Activated CD4-positive, alpha-beta T cell treated with anti-CD3 and anti-CD28 coated beads, Interleukin-2, amount 10 ng/mL, durations not matched to agents 24 days and 14 days (primary cell): ENCODE measurements at regions not wholly inside any gene's neighbourhood (a gene's known extent, or its start where the extent isn't known, plus 50 kb on each side); places are given as distances from the start of the nearest gene placed in this dataset.

ENCODE experiments used
- DNase-seq: peaks from one replicate; pipeline ENCODE4 v3.0.0; 2022
- H3K27ac Mint-ChIP-seq: one replicate; pipeline ENCODE4 v1.8.0; 2022; ENCODE audit warnings: mild to moderate bottlenecking, mixed read lengths
- H3K27me3 Mint-ChIP-seq: one replicate; pipeline ENCODE4 v1.8.0; 2022; ENCODE audit warnings: mixed read lengths
- H3K36me3 Mint-ChIP-seq: one replicate; pipeline ENCODE4 v1.8.0; 2022; ENCODE audit warnings: low read depth, mild to moderate bottlenecking, mixed read lengths
- H3K4me1 Mint-ChIP-seq: one replicate; pipeline ENCODE4 v1.8.0; 2021; ENCODE audit warnings: mixed read lengths
- H3K4me3 Mint-ChIP-seq: one replicate; pipeline ENCODE4 v1.8.0; 2022; ENCODE audit warnings: mild to moderate bottlenecking, moderate library complexity, mixed read lengths
- H3K9me3 Mint-ChIP-seq: one replicate; pipeline ENCODE4 v1.8.0; 2021; ENCODE audit warnings: mixed read lengths
- intact Hi-C: fragments of 100-400 bp; cut with micrococcal nuclease; formaldehyde crosslinking; loops from one replicate; pipeline ENCODE4 v1.15.1; 2023

- no peaks in the 10 kb centered on the region for H3K4me1 Mint-ChIP-seq
- no peak overlapping the region for H3K4me3 Mint-ChIP-seq
- H3K27ac Mint-ChIP-seq, result no peak overlapping the region
- peaks cover 4% of the 10 kb centered on the region for H3K9me3 Mint-ChIP-seq
- H3K36me3 Mint-ChIP-seq, result no peaks in the 10 kb centered on the region
- intact Hi-C loops, result no loop called here
- H3K27me3 Mint-ChIP-seq, result no peaks in the 10 kb centered on the region
- no peak for DNase-seq
Observed at GRCh38 chr11:79956061-79956460, 515.2 kb upstream of the TENM4 start.

- H3K27ac Mint-ChIP-seq, result no peak overlapping the region
- H3K4me1 Mint-ChIP-seq, result no peaks in the 10 kb centered on the region
- DNase-seq, result no peak
- no peaks in the 10 kb centered on the region for H3K27me3 Mint-ChIP-seq
- H3K36me3 Mint-ChIP-seq, result no peaks in the 10 kb centered on the region
- peaks cover under 1% of the 10 kb centered on the region for H3K9me3 Mint-ChIP-seq
- intact Hi-C loops, result no loop called here
- no peak overlapping the region for H3K4me3 Mint-ChIP-seq
Observed at GRCh38 chr11:79953629-79954028, 512.8 kb upstream of the TENM4 start.

GRCh38 chr11:79950741-79951140 lies 509.9 kb upstream of the TENM4 start:
- Mint-ChIP-seq H3K27ac (no peak overlapping the region), H3K36me3 (no peaks in the 10 kb centered on the region), H3K27me3 (no peaks in the 10 kb centered on the region), H3K4me3 (no peak overlapping the region), H3K4me1 (no peaks in the 10 kb centered on the region), H3K9me3 (no peaks in the 10 kb centered on the region)
- no peak for DNase-seq
- intact Hi-C loops, result no loop called here

- intact Hi-C loops, result no loop called here
- no peak overlapping the region for H3K27ac Mint-ChIP-seq
- no peak overlapping the region for H3K4me3 Mint-ChIP-seq
- no peaks in the 10 kb centered on the region for H3K27me3 Mint-ChIP-seq
- no peak for DNase-seq
- H3K9me3 Mint-ChIP-seq, result no peaks in the 10 kb centered on the region
- no peaks in the 10 kb centered on the region for H3K36me3 Mint-ChIP-seq
- no peaks in the 10 kb centered on the region for H3K4me1 Mint-ChIP-seq
Observed at GRCh38 chr11:79950172-79950571, 509.3 kb upstream of the TENM4 start.

GRCh38 chr11:79949574-79949973 lies 508.7 kb upstream of the TENM4 start:
- no peak for DNase-seq
- H3K4me1 Mint-ChIP-seq, result no peaks in the 10 kb centered on the region

GRCh38 chr11:79942646-79943045 lies 501.8 kb upstream of the TENM4 start:
- intact Hi-C loops, result no loop called here
- Mint-ChIP-seq H3K4me1 (no peaks in the 10 kb centered on the region), H3K36me3 (no peaks in the 10 kb centered on the region), H3K27ac (no peak overlapping the region), H3K4me3 (no peak overlapping the region), H3K9me3 (no peaks in the 10 kb centered on the region), H3K27me3 (no peaks in the 10 kb centered on the region)
- DNase-seq, result peak; percentile 13

More at GRCh38 chr11:79949574-79949973, 508.7 kb upstream of the TENM4 start:
- no peaks in the 10 kb centered on the region for H3K27me3 Mint-ChIP-seq
- no peak overlapping the region for H3K4me3 Mint-ChIP-seq
- H3K9me3 Mint-ChIP-seq, result no peaks in the 10 kb centered on the region
- intact Hi-C loops, result no loop called here
- no peaks in the 10 kb centered on the region for H3K36me3 Mint-ChIP-seq
- no peak overlapping the region for H3K27ac Mint-ChIP-seq

- Mint-ChIP-seq H3K9me3 (no peaks in the 10 kb centered on the region), H3K36me3 (no peaks in the 10 kb centered on the region), H3K27ac (no peak overlapping the region), H3K27me3 (no peaks in the 10 kb centered on the region), H3K4me1 (no peaks in the 10 kb centered on the region), H3K4me3 (no peak overlapping the region)
- peak; percentile 7 for DNase-seq
- intact Hi-C loops, result no loop called here
Observed at GRCh38 chr11:79942090-79942489, 501.3 kb upstream of the TENM4 start.

- no peak overlapping the region for H3K4me3 Mint-ChIP-seq
- no peak overlapping the region for H3K27ac Mint-ChIP-seq
- no peaks in the 10 kb centered on the region for H3K36me3 Mint-ChIP-seq
- no peaks in the 10 kb centered on the region for H3K27me3 Mint-ChIP-seq
- peak; percentile 2 for DNase-seq
- no peaks in the 10 kb centered on the region for H3K4me1 Mint-ChIP-seq
- intact Hi-C loops, result no loop called here
- H3K9me3 Mint-ChIP-seq, result no peaks in the 10 kb centered on the region
Observed at GRCh38 chr11:79940974-79941735, 500.3 kb upstream of the TENM4 start.

GRCh38 chr11:79940165-79940564 lies 499.3 kb upstream of the TENM4 start:
- intact Hi-C loops, result no loop called here
- H3K4me3 Mint-ChIP-seq, result no peak overlapping the region
- H3K4me1 Mint-ChIP-seq, result no peaks in the 10 kb centered on the region
- no peaks in the 10 kb centered on the region for H3K9me3 Mint-ChIP-seq
- DNase-seq, result peak; percentile 25
- H3K36me3 Mint-ChIP-seq, result no peaks in the 10 kb centered on the region
- H3K27ac Mint-ChIP-seq, result no peak overlapping the region
- no peaks in the 10 kb centered on the region for H3K27me3 Mint-ChIP-seq

- DNase-seq, result no peak
- Mint-ChIP-seq H3K36me3 (no peaks in the 10 kb centered on the region), H3K27ac (no peak overlapping the region), H3K4me1 (no peaks in the 10 kb centered on the region), H3K4me3 (no peak overlapping the region), H3K27me3 (no peaks in the 10 kb centered on the region), H3K9me3 (no peaks in the 10 kb centered on the region)
- intact Hi-C loops, result no loop called here
Observed at GRCh38 chr11:79939111-79939510, 498.3 kb upstream of the TENM4 start.

- Mint-ChIP-seq H3K4me1 (no peaks in the 10 kb centered on the region), H3K9me3 (no peaks in the 10 kb centered on the region), H3K27ac (no peak overlapping the region), H3K4me3 (no peak overlapping the region), H3K36me3 (no peaks in the 10 kb centered on the region), H3K27me3 (no peaks in the 10 kb centered on the region)
- no peak for DNase-seq
- intact Hi-C loops, result no loop called here
Observed at GRCh38 chr11:79937676-79938334, 497.0 kb upstream of the TENM4 start.

GRCh38 chr11:79932612-79933011 lies 491.8 kb upstream of the TENM4 start:
- Mint-ChIP-seq H3K4me1 (no peaks in the 10 kb centered on the region), H3K27ac (no peak overlapping the region), H3K27me3 (no peaks in the 10 kb centered on the region), H3K36me3 (no peaks in the 10 kb centered on the region), H3K9me3 (no peaks in the 10 kb centered on the region), H3K4me3 (no peak overlapping the region)
- intact Hi-C loops, result no loop called here
- DNase-seq, result peak; percentile 23

GRCh38 chr11:79931692-79932091 lies 490.9 kb upstream of the TENM4 start:
- no peaks in the 10 kb centered on the region for H3K9me3 Mint-ChIP-seq

GRCh38 chr11:79926707-79927106 lies 485.9 kb upstream of the TENM4 start:
- H3K27ac Mint-ChIP-seq, result no peak overlapping the region
- H3K4me3 Mint-ChIP-seq, result no peak overlapping the region
- no peak for DNase-seq
- intact Hi-C loops, result no loop called here
- H3K36me3 Mint-ChIP-seq, result no peaks in the 10 kb centered on the region
- H3K27me3 Mint-ChIP-seq, result no peaks in the 10 kb centered on the region
- H3K4me1 Mint-ChIP-seq, result no peaks in the 10 kb centered on the region
- no peaks in the 10 kb centered on the region for H3K9me3 Mint-ChIP-seq

More at GRCh38 chr11:79931692-79932091, 490.9 kb upstream of the TENM4 start:
- Mint-ChIP-seq H3K27ac (no peak overlapping the region), H3K4me1 (no peaks in the 10 kb centered on the region), H3K4me3 (no peak overlapping the region), H3K27me3 (no peaks in the 10 kb centered on the region), H3K36me3 (no peaks in the 10 kb centered on the region)
- intact Hi-C loops, result no loop called here
- DNase-seq, result peak; percentile 25
